H1 (cell line): ENCODE measurements at regions not wholly inside any gene's neighbourhood (a gene's known extent, or its start where the extent isn't known, plus 50 kb on each side); places are given as distances from the start of the nearest gene placed in this dataset.

ENCODE experiments used
- CTCF ChIA-PET: fragments of 300-600 bp; sonication (Branson Sonifier 250); formaldehyde crosslinking; loops from one replicate; lab custom pipeline; 2021; ENCODE audit not compliant: partially characterized antibody; lab: Charles Lee
- POLR2A ChIA-PET: fragments of 300-600 bp; sonication (Branson Sonifier 250); formaldehyde crosslinking; loops from one replicate; lab custom pipeline; 2021; ENCODE audit warnings: inconsistent platforms; ENCODE audit not compliant: partially characterized antibody; lab: Charles Lee
- DNase-seq, 2 experiments: peaks; one replicate each; pipeline versions ENCODE4 v3.0.0 to v3.0.0-alpha.2; 2010 to 2022; ENCODE audit warnings: low spot score in 2 of 2, low read depth in 1 of 2, mixed read lengths in 1 of 2
- FAIRE-seq: peaks from 2 replicates; lab custom pipeline; 2011; peaks lifted over from hg19 to GRCh38; lab: Jason Lieb, UNC
- H2AFZ ChIP-seq: 2 replicates; pipeline ENCODE4 v1.8.1; 2012; ENCODE audit warnings: low read length, inconsistent platforms
- H2AK5ac ChIP-seq: 2 replicates; pipeline ENCODE4 v1.6.1; 2013; ENCODE audit warnings: low read depth, low read length
- H2BK120ac ChIP-seq: replicated peaks from 2 replicates; pipeline ENCODE3; 2013; ENCODE audit warnings: low read depth, low read length, inconsistent platforms
- H2BK12ac ChIP-seq: 2 replicates; pipeline ENCODE4 v1.6.1; 2013; ENCODE audit warnings: low read depth, low read length
- H2BK15ac ChIP-seq: 2 replicates; pipeline ENCODE4 v1.6.1; 2013; ENCODE audit warnings: low read length
- H2BK20ac ChIP-seq: 2 replicates; pipeline ENCODE4 v1.6.1; 2013; ENCODE audit warnings: low read length
- H2BK5ac ChIP-seq: 2 replicates; pipeline ENCODE4 v1.6.1; 2013; ENCODE audit warnings: low read depth, low read length
- H3K14ac ChIP-seq: 2 replicates; pipeline ENCODE4 v1.6.1; 2013; ENCODE audit warnings: inconsistent platforms; ENCODE audit not compliant: insufficient read length
- H3K18ac ChIP-seq: 2 replicates; pipeline ENCODE4 v1.6.1; 2013; ENCODE audit warnings: low read length; ENCODE audit errors: extremely low read depth
- H3K23ac ChIP-seq: 2 replicates; pipeline ENCODE4 v1.6.1; 2013; ENCODE audit warnings: inconsistent platforms; ENCODE audit not compliant: insufficient read length
- H3K23me2 ChIP-seq: 2 replicates; pipeline ENCODE4 v1.6.1; 2013; ENCODE audit warnings: low read depth, low read length
- H3K27ac ChIP-seq: 2 replicates; pipeline ENCODE4 v1.6.1; 2011; ENCODE audit warnings: low read depth, low read length, inconsistent platforms
- H3K27me3 ChIP-seq, 4 experiments: replicated peaks in 1 of 4; 1 replicate in 1 of 4; 2 replicates in 3 of 4; pipeline versions ENCODE4 v1.6.1 to v1.8.1; 2011 to 2013; ENCODE audit warnings: low read length in 3 of 4, mild to moderate bottlenecking in 3 of 4, inconsistent platforms in 2 of 4, mixed read lengths in 2 of 4, moderate library complexity in 1 of 4; ENCODE audit not compliant: control insufficient read depth in 3 of 4, insufficient read depth in 3 of 4; ENCODE audit errors: extremely low read depth in 1 of 4
- H3K36me3 ChIP-seq, 4 experiments: 2 replicates each; pipeline versions ENCODE4 v1.6.1 to v1.8.1; 2011 to 2013; ENCODE audit warnings: mild to moderate bottlenecking in 4 of 4, low read length in 3 of 4, moderate library complexity in 2 of 4, control low read depth in 1 of 4, inconsistent platforms in 1 of 4; ENCODE audit not compliant: insufficient read depth in 4 of 4, control insufficient read depth in 2 of 4
- H3K4ac ChIP-seq: replicated peaks from 2 replicates; pipeline ENCODE3; 2013; ENCODE audit warnings: low read length, low read depth, mixed read lengths, inconsistent platforms; ENCODE audit not compliant: insufficient read length
- H3K4me1 ChIP-seq, 4 experiments: replicated peaks in 1 of 4; 1 replicate in 1 of 4; 2 replicates in 3 of 4; pipeline versions ENCODE4 v1.6.1 to v1.8.1; 2011 to 2013; ENCODE audit warnings: low read length in 3 of 4, inconsistent platforms in 2 of 4, mixed read lengths in 1 of 4; ENCODE audit not compliant: insufficient read depth in 4 of 4, control insufficient read depth in 3 of 4
- H3K4me2 ChIP-seq, 2 experiments: 2 replicates each; pipeline versions ENCODE4 v1.6.1 to v1.8.1; 2011 to 2013; ENCODE audit warnings: low read depth in 2 of 2, low read length in 2 of 2, control low read depth in 1 of 2, inconsistent platforms in 1 of 2, mild to moderate bottlenecking in 1 of 2; ENCODE audit not compliant: insufficient read depth in 1 of 2
- H3K4me3 ChIP-seq, 4 experiments: fragments of 200-600, 300-600 bp in 1 of 4; sonication (generic), shearing (Covaris generic), sonication (Bioruptor Twin) in 1 of 4; 2 replicates each; pipeline versions ENCODE4 v1.5.1 to v1.8.1; 2011 to 2016; ENCODE audit warnings: low read length in 4 of 4, low read depth in 3 of 4, control low read depth in 2 of 4, inconsistent platforms in 2 of 4, mild to moderate bottlenecking in 2 of 4, mixed read lengths in 1 of 4, moderate library complexity in 1 of 4; ENCODE audit not compliant: insufficient read depth in 2 of 4; ENCODE audit errors: extremely low read depth in 1 of 4
- H3K56ac ChIP-seq: replicated peaks from 2 replicates; pipeline ENCODE3; 2013; ENCODE audit warnings: low read depth, mild to moderate bottlenecking, mixed read lengths, low read length, inconsistent platforms; ENCODE audit not compliant: insufficient read length
- H3K79me1 ChIP-seq: 2 replicates; pipeline ENCODE4 v1.6.1; 2013; ENCODE audit warnings: low read depth, low read length, control low read depth
- H3K79me2 ChIP-seq, 2 experiments: 2 replicates each; pipeline versions ENCODE4 v1.6.1 to v1.8.1; 2012 to 2013; ENCODE audit warnings: low read length in 2 of 2, mild to moderate bottlenecking in 2 of 2, inconsistent platforms in 1 of 2; ENCODE audit not compliant: insufficient read depth in 2 of 2, control insufficient read depth in 1 of 2
- H3K9ac ChIP-seq, 4 experiments: replicated peaks in 1 of 4; 1 replicate in 1 of 4; 2 replicates in 3 of 4; pipeline versions ENCODE4 v1.6.1 to v1.8.1; 2011 to 2013; ENCODE audit warnings: low read depth in 3 of 4, low read length in 3 of 4, control low read depth in 2 of 4, mild to moderate bottlenecking in 2 of 4, moderate library complexity in 2 of 4, inconsistent platforms in 1 of 4; ENCODE audit errors: extremely low read depth in 1 of 4
- H3K9me3 ChIP-seq, 2 experiments: 2 replicates each; pipeline versions ENCODE4 v1.6.1 to v1.8.1; 2012 to 2013; ENCODE audit warnings: mild to moderate bottlenecking in 2 of 2, moderate library complexity in 2 of 2, control low read depth in 1 of 2, inconsistent platforms in 1 of 2, low read depth in 1 of 2, low read length in 1 of 2, mixed read lengths in 1 of 2; ENCODE audit not compliant: insufficient read depth in 2 of 2
- H4K20me1 ChIP-seq, 2 experiments: replicated peaks in 1 of 2; 2 replicates each; pipeline versions ENCODE3 to v1.8.1; 2011 to 2013; ENCODE audit warnings: inconsistent platforms in 2 of 2, low read length in 2 of 2, mild to moderate bottlenecking in 1 of 2; ENCODE audit not compliant: insufficient read depth in 2 of 2, control insufficient read depth in 1 of 2
- H4K5ac ChIP-seq: 2 replicates; pipeline ENCODE4 v1.6.1; 2013; ENCODE audit warnings: low read length, low read depth, mixed read lengths, inconsistent platforms; ENCODE audit not compliant: insufficient read length
- H4K8ac ChIP-seq: 2 replicates; pipeline ENCODE4 v1.8.0; 2013; ENCODE audit warnings: mild to moderate bottlenecking, moderate library complexity, low read length, inconsistent platforms; ENCODE audit not compliant: insufficient read depth; ENCODE audit errors: extremely low read depth
- H4K91ac ChIP-seq: replicated peaks from 2 replicates; pipeline ENCODE3; 2013; ENCODE audit warnings: low read length, mixed read lengths, inconsistent platforms; ENCODE audit not compliant: insufficient read length
- BRCA1 ChIP-seq: IDR thresholded peaks from 2 replicates; pipeline ENCODE4 v1.6.1; 2012; ENCODE audit warnings: low read depth, low read length, improper control_type of control experiment
- GABPA ChIP-seq: IDR thresholded peaks from 2 replicates; pipeline ENCODE4 v1.6.1; 2011; ENCODE audit warnings: mild to moderate bottlenecking, low read length, moderate library complexity, borderline replicate concordance; ENCODE audit not compliant: insufficient read depth
- GTF2F1 ChIP-seq: IDR thresholded peaks from 2 replicates; pipeline ENCODE4 v1.6.1; 2012; ENCODE audit warnings: low read depth, low read length, improper control_type of control experiment, borderline replicate concordance
- MAFK ChIP-seq: IDR thresholded peaks from 2 replicates; pipeline ENCODE4 v1.6.1; 2012; ENCODE audit warnings: low read depth, mild to moderate bottlenecking, improper control_type of control experiment, low read length
- NRF1 ChIP-seq: IDR thresholded peaks from 2 replicates; pipeline ENCODE4 v1.6.1; 2011; ENCODE audit warnings: mild to moderate bottlenecking, low read depth, low read length, improper control_type of control experiment
- POU5F1 ChIP-seq: IDR thresholded peaks from 2 replicates; pipeline ENCODE4 v1.6.1; 2011; ENCODE audit warnings: low read depth, mild to moderate bottlenecking, low read length, moderate library complexity
- RBBP5 ChIP-seq: IDR thresholded peaks from 2 replicates; pipeline ENCODE4 v1.7.1; 2012; ENCODE audit warnings: low read depth, mild to moderate bottlenecking, inconsistent platforms, low read length, moderate library complexity, borderline replicate concordance
- RFX5 ChIP-seq: IDR thresholded peaks from 2 replicates; pipeline ENCODE4 v1.6.1; 2011; ENCODE audit warnings: low read depth, low read length, improper control_type of control experiment, borderline replicate concordance
- RXRA ChIP-seq: IDR thresholded peaks from 2 replicates; pipeline ENCODE4 v1.6.1; 2011; ENCODE audit warnings: low read depth, mild to moderate bottlenecking, low read length, moderate library complexity; ENCODE audit not compliant: insufficient read depth
- WGBS, 2 experiments: shearing (Covaris generic) in 1 of 2; methylation state at CpG; one replicate each; pipeline versions ENCODE4 v1.1.6 to v1.1.7; 2013 to 2015; ENCODE audit warnings: low lambda C conversion rate in 2 of 2, mixed read lengths in 2 of 2, inconsistent platforms in 1 of 2, low coverage in 1 of 2, missing lambda C conversion rate in 1 of 2; ENCODE audit not compliant: insufficient replicate concordance in 2 of 2, insufficient coverage in 1 of 2, insufficient read length in 1 of 2; ENCODE audit errors: extremely low coverage in 1 of 2, missing lambda C conversion rate in 1 of 2; 5-methylcytosine and 5-hydroxymethylcytosine counted together

- Histone ChIP-seq H2AK5ac (no peak overlapping the region), H3K27ac (no peak overlapping the region), H3K4ac (no peak overlapping the region), H3K14ac (no peak overlapping the region), H3K79me1 (no peaks in the 10 kb centered on the region), H2BK5ac (no peak overlapping the region), H3K79me2 (no peaks in the 10 kb centered on the region), H4K5ac (no peak overlapping the region), H4K8ac (no peak overlapping the region), H4K91ac (no peak overlapping the region), H3K56ac (no peak overlapping the region), H3K4me1 (no peaks in the 10 kb centered on the region), H3K9me3 (no peaks in the 10 kb centered on the region), H3K4me3 (no peak overlapping the region), H3K36me3 (no peaks in the 10 kb centered on the region), H2AFZ (no peak overlapping the region), H3K18ac (no peak overlapping the region), H2BK20ac (no peak overlapping the region), H3K4me2 (no peak overlapping the region), H4K20me1 (no peaks in the 10 kb centered on the region), H3K9ac (no peak overlapping the region), H2BK12ac (no peak overlapping the region), H2BK120ac (no peak overlapping the region), H3K27me3 (no peaks in the 10 kb centered on the region), H2BK15ac (no peak overlapping the region), H3K23ac (no peak overlapping the region), H3K23me2 (no peaks in the 10 kb centered on the region)
- FAIRE-seq (no peak), DNase-seq (no peak)
- WGBS, 2 experiments: 95% methylated on average over 4 of the region's 4 CpGs; no CpG with 5 or more reads in 1 of the 2 experiments
- no peak for TF ChIP-seq NRF1
- no peak for TF ChIP-seq MAFK
- TF ChIP-seq RFX5: no peak
- TF ChIP-seq GTF2F1: no peak
- TF ChIP-seq RBBP5: no peak
- no peak for TF ChIP-seq POU5F1
- no peak for TF ChIP-seq BRCA1
- TF ChIP-seq RXRA: no peak
- no peak for TF ChIP-seq GABPA
- ChIA-PET CTCF (interaction anchor here (1.1 kb wide), 1 partner anchor 312 kb away, joined by 3 read pairs; no protein-coding TSS in a partner anchor), POLR2A (no interaction called here)
These were observed 603.3 kb downstream of the TDRD15 start for GRCh38 chr2:21727101-21727500.
